Esophagus muscularis mucosa (tissue), 4 donors: ENCODE measurements at regions not wholly inside any gene's neighbourhood (a gene's known extent, or its start where the extent isn't known, plus 50 kb on each side); places are given as distances from the start of the nearest gene placed in this dataset.

Experiments used
- CTCF ChIP-seq, 3 experiments: fragments of 200-600 bp in 2 of 3; fragments of 450-650 bp in 1 of 3; sonication (generic) in 2 of 3; IDR thresholded peaks; one replicate each; pipeline ENCODE4 v1.5.1; 2017 to 2019; ENCODE audit warnings: antibody characterized with exemption in 3 of 3, mild to moderate bottlenecking in 2 of 3, moderate library complexity in 1 of 3
- EP300 ChIP-seq: sonication (generic); formaldehyde crosslinking; IDR thresholded peaks from one replicate; pipeline ENCODE4 v1.6.1; 2017; ENCODE audit warnings: antibody characterized with exemption
- POLR2A ChIP-seq: fragments of 450-650 bp; IDR thresholded peaks from one replicate; pipeline ENCODE4 v1.6.1; 2017; ENCODE audit warnings: antibody characterized with exemption, moderate library complexity, mild to moderate bottlenecking, low read depth

GRCh38 chr3:160108362-160108761 is 116.9 kb upstream of the C3orf80 start:
- TF ChIP-seq EP300, result no peak
- no peak for TF ChIP-seq CTCF (IDR thresholded peaks at IDR 0.05)
- TF ChIP-seq POLR2A, result no peak
